Right atrium auricular region (tissue), 2 donors: ENCODE measurements at regions not wholly inside any gene's neighbourhood (a gene's known extent, or its start where the extent isn't known, plus 50 kb on each side); places are given as distances from the start of the nearest gene placed in this dataset.

Experiments
- DNase-seq: peaks from one replicate; pipeline ENCODE4 v3.0.0-alpha.2; 2019; ENCODE audit warnings: low spot score
- H3K27ac ChIP-seq, 2 donors: fragments of 200-600 bp; sonication (generic); 1 replicate in 1 of 2; 2 replicates in 1 of 2; pipeline ENCODE4 v1.5.1; 2016 to 2019
- H3K27me3 ChIP-seq, 2 donors: fragments of 200-600 bp; sonication (generic); one replicate each; pipeline versions ENCODE4 v1.5.1 to v1.6.0; 2017 to 2019
- H3K36me3 ChIP-seq: fragments of 200-600 bp; sonication (generic); one replicate; pipeline ENCODE4 v1.5.1; 2016
- H3K4me1 ChIP-seq, 2 donors: fragments of 200-600 bp; sonication (generic); one replicate each; pipeline versions ENCODE4 v1.5.1 to v1.6.0; 2017 to 2019
- H3K4me3 ChIP-seq, 2 donors: fragments of 200-600 bp; sonication (generic); 1 replicate in 1 of 2; 2 replicates in 1 of 2; pipeline ENCODE4 v1.5.1; 2017 to 2019; ENCODE audit warnings: mild to moderate bottlenecking in 1 of 2, moderate library complexity in 1 of 2
- H3K9me3 ChIP-seq, 2 donors: fragments of 200-600 bp; sonication (generic); one replicate each; pipeline ENCODE4 v1.5.1; 2019
- CTCF ChIP-seq, 2 donors: fragments of 200-600 bp; sonication (generic); IDR thresholded peaks; one replicate each; pipeline ENCODE4 v1.5.1; 2019; ENCODE audit warnings: antibody characterized with exemption in 2 of 2

DNA sequence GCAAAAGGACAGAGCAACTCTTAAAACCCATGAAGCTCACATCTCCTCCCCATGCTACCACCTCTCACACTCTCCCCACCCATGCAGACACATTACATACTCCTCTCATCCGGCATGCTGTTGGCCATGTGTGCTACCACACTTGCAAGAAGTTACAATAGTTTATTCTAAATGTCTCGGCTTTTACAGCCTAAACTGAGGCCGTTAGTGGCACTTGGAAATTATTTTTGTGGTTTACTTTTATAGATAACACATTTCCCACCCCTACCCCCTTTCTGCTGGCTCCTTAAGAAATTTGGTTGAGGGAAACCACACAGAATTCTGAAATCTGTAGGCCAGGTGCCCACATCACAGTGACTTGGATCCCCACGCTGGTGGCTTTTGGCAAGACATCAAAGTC lies 141.1 kb upstream of the HHIP start:
- H3K27me3 ChIP-seq: no peaks in the 10 kb centered on the region
- no peak overlapping the region for H3K4me3 ChIP-seq
- no peaks in the 10 kb centered on the region for H3K36me3 ChIP-seq
- H3K27ac ChIP-seq: no peak overlapping the region
- H3K9me3 ChIP-seq: peaks cover 0 to 7% of the 10 kb centered on the region in 2 donors
- TF ChIP-seq CTCF (IDR thresholded peaks at IDR 0.05): no peak
- H3K4me1 ChIP-seq: no peaks in the 10 kb centered on the region
- no peak for DNase-seq

DNA sequence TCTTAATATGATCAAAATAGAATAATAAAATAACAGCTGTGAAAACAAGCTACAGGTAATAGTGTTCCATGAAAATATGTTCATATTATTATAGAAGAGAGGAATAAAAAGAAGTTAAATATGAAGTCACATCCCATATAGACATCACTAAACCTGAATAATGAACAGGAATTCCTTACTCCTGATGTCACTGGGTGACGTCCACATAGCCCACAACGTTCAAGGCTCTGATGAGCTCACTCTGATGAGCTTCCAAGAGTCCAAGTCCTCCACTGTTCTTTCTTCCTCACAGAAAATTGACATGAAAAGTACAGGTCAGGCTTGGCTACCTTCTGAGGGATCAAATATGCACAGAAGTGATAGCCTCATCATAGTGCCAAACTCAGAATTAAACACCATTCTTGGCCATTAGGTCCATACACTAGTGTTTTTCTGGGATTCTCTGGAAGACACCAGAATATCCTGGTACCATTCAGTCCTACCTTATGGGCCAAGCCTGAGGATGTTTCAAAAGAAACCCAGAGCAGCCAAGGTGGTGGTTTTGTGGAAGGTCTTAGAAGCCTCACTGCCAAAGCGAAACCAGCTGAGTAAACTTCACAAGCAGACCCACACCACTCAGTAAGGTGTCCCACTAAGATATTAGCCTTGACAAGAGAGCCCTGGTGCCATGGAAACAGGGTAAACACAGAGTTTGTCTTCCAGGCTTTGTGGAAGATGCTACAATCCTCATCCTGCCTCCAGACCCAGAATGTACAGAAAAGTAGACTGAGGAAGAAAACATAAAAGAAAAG lies 138.4 kb upstream of the HHIP start:
- H3K27ac ChIP-seq: no peak overlapping the region
- H3K9me3 ChIP-seq: no peaks in the 10 kb centered on the region
- H3K27me3 ChIP-seq: no peaks in the 10 kb centered on the region
- H3K4me1 ChIP-seq: no peaks in the 10 kb centered on the region
- no peak for DNase-seq
- H3K4me3 ChIP-seq: no peak overlapping the region
- H3K36me3 ChIP-seq: no peaks in the 10 kb centered on the region
- TF ChIP-seq CTCF (IDR thresholded peaks at IDR 0.05): no peak

GRCh38 chr4:144509088-144510015 lies 136.6 kb upstream of the HHIP start:
- no peak overlapping the region for H3K27ac ChIP-seq
- no peaks in the 10 kb centered on the region for H3K9me3 ChIP-seq
- no peaks in the 10 kb centered on the region for H3K27me3 ChIP-seq
- no peaks in the 10 kb centered on the region for H3K4me1 ChIP-seq
- no peak for TF ChIP-seq CTCF (IDR thresholded peaks at IDR 0.05)
- DNase-seq: no peak
- H3K36me3 ChIP-seq: no peaks in the 10 kb centered on the region
- H3K4me3 ChIP-seq: no peak overlapping the region

- no peak for TF ChIP-seq CTCF (IDR thresholded peaks at IDR 0.05)
- Histone ChIP-seq H3K4me1 (no peaks in the 10 kb centered on the region), H3K27me3 (no peaks in the 10 kb centered on the region), H3K9me3 (no peaks in the 10 kb centered on the region), H3K4me3 (no peak overlapping the region), H3K36me3 (no peaks in the 10 kb centered on the region), H3K27ac (no peak overlapping the region)
- no peak for DNase-seq
Observed at GRCh38 chr4:144514736-144515135, 131.2 kb upstream of the HHIP start.

GRCh38 chr4:144518181-144518895 lies 127.6 kb upstream of the HHIP start:
- H3K36me3 ChIP-seq: no peaks in the 10 kb centered on the region
- no peaks in the 10 kb centered on the region for H3K9me3 ChIP-seq
- H3K4me3 ChIP-seq: no peak overlapping the region
- no peak for DNase-seq
- no peaks in the 10 kb centered on the region for H3K27me3 ChIP-seq
- no peak for TF ChIP-seq CTCF (IDR thresholded peaks at IDR 0.05)
- H3K4me1 ChIP-seq: no peaks in the 10 kb centered on the region
- H3K27ac ChIP-seq: no peak overlapping the region
